Fibroblast of skin of right quadriceps (primary cell): ENCODE measurements at regions not wholly inside any gene's neighbourhood (a gene's known extent, or its start where the extent isn't known, plus 50 kb on each side); places are given as distances from the start of the nearest gene placed in this dataset.
A peak's percentile ranks its signal among the peaks of the same experiment; 100 is the strongest.
"Not testable (repeated sequence)": the region's sequence is repeated elsewhere in the genome, so short reads cannot be mapped to it uniquely, and the experiment has no call there.

Experiments used
- DNase-seq: peaks from one replicate; pipeline ENCODE4 v3.0.0-alpha.2; 2013

DNA sequence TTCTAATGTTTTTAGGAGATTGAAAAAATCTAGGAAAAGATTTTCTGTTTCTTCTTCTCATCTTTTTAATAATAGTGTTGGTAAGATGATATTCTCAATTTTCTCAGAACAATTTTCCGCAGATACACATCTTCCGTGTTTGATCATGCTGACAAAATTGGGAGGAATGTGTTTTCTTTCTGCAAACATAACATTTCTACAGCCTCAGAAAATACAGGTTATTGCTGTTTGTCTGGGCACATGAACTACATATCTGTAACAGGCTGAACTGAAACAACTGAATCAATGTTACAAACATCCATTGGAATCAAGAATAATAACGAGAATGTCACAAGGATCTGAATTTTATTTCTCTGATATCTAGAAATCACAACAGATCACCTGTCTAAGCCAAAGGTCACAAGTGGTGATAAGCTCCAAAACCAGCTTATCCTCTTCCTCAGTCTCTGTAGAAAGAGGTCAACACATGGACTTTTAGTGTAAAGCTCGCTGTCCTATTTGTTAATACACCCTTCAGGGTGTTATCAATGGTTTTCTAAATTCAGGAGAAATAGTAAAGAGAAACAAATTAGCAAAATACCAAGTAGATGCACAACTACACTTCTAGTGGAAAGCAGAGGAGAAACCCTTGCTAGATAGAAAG lies 197.3 kb upstream of the MARCKS start:
- no peak for DNase-seq

DNA sequence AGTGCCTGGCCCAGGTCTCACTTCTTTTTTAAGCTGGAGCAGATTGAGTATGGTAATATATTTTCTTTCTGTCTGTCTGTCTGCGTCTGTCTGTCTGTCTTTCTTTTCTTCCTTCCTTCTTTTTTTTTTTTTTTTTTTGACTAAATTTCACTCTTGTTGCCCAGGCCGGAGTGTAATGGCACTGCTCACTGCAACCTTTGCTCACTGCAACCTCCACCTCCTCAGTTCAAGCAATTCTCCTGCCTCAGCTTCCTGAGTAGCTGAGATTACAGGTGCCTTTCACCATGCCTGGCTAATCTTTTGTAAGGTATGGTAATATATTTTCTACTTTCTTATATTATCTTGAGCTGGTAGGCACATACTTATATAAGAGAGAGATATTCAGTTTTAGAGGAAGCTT lies 196.3 kb upstream of the MARCKS start:
- DNase-seq, result no peak

GRCh38 chr6:113662093-113662665 lies 195.0 kb upstream of the MARCKS start:
- no peak for DNase-seq

GRCh38 chr6:113662688-113663333 lies 194.3 kb upstream of the MARCKS start:
- no peak for DNase-seq

GRCh38 chr6:113664909-113665308 lies 192.2 kb upstream of the MARCKS start:
- DNase-seq, result no peak

- DNase-seq, result no peak
These were observed 188.3 kb upstream of the MARCKS start for GRCh38 chr6:113668641-113669408.

DNA sequence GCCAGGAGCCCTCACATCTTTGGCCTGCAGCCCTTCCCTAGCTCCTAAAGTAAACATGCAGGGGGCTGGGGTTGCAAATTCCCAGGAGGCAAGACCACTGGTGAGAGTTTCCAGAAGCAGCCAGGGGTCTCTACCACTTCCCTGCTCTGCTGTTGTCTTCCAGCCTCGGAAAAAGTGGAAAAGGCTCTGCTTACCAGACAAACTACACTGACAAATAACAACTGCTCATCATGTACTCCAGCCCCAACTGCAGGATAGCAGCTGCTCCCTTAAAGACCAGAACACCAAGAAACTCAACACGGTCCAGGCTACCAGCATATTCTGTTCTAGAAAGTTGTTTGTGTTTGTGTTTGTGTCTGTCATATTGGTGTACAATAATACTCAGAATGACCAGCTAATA lies 187.5 kb upstream of the MARCKS start:
- DNase-seq, result no peak

DNA sequence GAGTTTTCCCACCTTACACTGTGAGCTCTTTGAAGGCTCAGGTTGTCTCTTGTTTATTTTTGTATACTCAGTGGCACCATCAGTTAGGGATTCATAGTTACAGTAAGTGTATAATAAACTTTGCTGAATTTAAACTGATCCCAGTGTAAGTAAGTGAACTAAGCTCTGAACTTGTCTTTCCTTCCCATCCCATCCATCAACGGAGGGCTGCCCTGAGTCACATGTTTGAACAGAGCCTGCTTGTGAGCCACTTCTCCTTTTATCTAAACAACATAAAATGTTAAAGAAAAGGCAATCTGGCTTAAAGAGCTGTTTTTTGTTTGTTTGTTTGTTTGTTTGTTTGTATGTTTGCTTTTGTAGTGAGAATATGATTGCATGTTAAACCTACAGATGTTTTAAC lies 185.7 kb upstream of the MARCKS start:
- DNase-seq, result no peak

GRCh38 chr6:113672491-113673149 lies 184.5 kb upstream of the MARCKS start:
- DNase-seq, result peak; percentile 36

GRCh38 chr6:113674075-113674474 lies 183.1 kb upstream of the MARCKS start:
- DNase-seq, result no peak

- DNase-seq, result no peak
These were observed 181.1 kb upstream of the MARCKS start for GRCh38 chr6:113676057-113676456.

GRCh38 chr6:113676968-113677367 lies 180.2 kb upstream of the MARCKS start:
- no peak for DNase-seq

- DNase-seq, result no peak
These were observed 178.1 kb upstream of the MARCKS start for GRCh38 chr6:113679051-113679450.

DNA sequence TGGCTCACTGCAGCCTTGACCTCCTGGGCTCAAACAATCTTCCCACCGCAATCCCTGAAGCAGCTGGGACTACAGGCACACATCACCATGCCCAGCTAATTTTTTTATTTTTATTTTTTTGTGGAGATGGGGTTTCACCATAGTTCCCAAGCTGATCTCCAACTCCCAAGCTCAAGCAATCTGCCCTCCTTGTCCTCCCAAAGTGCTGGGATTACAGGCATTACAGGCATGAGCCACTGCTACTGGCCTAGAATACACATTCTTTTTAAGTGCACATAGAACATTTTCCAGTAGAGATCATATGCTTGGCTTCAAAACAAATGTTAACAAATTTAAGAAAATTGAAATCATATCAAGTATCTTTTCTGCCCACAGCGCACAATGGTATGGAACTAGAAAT lies 176.8 kb upstream of the MARCKS start:
- no peak for DNase-seq

GRCh38 chr6:113683968-113684367 lies 173.2 kb upstream of the MARCKS start:
- no peak for DNase-seq

- no peak for DNase-seq
These were observed 172.7 kb upstream of the MARCKS start for GRCh38 chr6:113684382-113684901.

DNA sequence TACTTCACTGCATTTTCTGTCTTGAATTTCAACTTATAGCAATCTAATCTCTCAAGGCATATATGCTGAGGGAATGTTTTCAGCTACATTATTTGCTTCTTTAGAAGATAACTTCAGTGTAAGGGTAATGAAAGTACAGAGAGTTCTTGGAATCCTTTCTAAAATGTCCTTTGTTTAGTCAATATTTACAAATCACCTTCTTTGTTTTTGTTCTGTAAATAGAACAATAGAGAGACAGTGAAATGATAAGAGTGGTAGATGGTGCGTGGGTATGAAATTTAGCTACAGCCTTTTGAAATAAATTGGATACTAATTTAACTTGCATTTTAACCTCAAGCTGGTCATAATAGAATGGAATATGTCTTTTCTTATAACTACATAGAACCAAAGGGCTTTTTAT lies 171.1 kb upstream of the MARCKS start:
- DNase-seq, result no peak

DNA sequence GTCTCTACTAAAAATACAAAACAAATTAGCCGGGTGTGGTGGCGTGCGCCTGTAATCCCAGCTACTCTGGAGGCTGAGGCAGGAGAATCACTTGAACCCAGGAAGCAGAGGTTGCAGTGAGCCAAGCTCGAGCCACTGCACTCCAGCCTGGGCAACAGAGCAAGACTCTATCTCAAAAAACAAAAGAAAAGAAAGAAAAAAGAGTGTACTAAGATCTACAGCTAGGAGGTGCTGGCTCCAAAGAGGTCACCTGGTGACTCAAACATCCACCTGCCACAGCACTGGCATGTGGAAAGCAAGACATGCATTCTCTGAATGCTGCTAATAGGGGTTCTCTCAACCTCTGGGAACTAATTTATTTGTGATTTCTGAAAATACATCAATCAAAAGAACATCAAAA lies 167.5 kb upstream of the MARCKS start:
- not testable (repeated sequence) for DNase-seq

DNA sequence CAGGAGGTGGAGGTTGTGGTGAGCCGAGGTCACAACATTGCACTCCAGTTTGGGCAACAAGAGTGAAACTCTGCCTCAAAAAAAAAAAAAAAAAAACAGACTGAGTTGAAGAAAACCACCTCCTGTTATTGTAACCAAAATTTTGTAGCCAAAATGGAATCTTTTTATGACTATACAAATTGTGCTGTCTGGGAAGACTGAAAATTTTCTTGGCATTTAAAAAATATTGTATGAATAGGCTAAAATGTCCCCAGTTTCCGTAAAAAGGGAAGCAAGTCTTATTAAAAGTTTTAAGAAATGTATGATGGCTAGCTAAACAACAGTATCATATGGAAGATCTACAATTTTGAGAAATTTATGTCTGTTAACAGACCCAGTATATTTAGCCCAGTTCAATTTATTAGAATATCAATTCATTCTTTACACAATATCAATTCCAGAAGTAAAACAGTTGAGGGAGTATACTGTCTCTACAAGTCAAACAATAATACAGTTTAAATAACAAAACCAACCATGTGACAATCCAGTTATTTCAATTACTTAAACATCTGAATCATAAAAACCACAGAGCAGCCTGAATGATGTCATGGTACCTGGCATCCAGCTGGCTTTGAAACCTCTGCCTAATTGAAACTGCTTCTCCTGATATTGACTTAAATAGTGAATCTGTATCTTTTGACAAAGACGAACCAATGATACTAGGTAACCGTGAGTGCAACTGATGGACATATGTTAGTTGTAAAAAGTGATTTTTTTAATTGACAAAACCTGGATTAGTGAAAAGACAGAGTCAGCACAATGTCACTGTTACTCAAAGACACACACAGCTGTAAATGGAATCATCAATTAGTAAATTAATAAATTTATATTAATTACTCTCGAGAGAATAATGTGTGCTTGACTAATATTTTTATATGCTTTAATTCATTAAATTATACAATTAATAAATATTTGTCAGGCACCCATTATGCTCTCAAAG lies 166.6 kb upstream of the MARCKS start:
- DNase-seq, result peak; percentile 86

DNA sequence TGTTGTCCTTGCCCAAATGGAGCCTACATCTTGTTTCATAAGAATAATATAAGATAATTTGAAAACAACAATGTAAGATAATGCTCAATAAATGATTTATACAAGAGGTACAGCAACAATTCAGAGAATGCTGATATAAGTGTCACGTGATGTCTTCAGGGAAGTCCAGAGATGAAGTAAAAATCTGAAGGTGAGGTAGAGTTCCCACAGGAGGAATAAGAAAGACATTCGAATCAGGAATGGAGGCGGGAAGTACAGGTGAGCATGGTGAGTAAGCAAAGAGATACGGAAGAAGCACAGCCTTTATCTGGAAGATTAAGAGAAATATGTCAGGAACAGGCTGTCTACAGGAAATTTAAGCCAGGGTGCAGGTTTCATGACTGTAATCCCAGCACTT lies 165.9 kb upstream of the MARCKS start:
- DNase-seq, result no peak

GRCh38 chr6:113693851-113694250 lies 163.3 kb upstream of the MARCKS start:
- DNase-seq, result no peak
